ENCODE measurements at regions not wholly inside any gene's neighbourhood (a gene's known extent, or its start where the extent isn't known, plus 50 kb on each side); places are given as distances from the start of the nearest gene placed in this dataset.
A peak's percentile ranks its signal among the peaks of the same experiment; 100 is the strongest.

DNA sequence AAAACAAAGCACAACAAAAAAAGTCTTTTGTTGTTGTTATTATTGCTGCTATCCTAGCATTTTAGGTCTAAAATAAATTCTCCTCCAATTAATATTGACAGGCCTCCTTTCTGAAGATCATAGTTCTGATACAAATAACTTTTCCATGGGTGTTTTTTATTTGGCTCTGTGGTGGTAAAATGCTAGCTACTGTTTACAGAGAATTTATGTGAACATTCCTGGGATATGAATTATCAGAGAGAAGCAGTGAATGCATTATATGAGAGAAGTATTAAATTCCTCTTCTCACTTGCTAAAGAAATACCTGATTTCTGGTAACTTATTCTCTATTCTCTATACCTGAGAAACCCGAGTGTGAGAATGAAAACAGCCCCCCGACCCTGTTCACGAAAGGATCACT is 57.5 kb upstream of the TMCO5A start:
- DNase-seq (ENCODE audit: insufficient read length, low spot score), result no peak
- TF ChIP-seq, protein P1, sequence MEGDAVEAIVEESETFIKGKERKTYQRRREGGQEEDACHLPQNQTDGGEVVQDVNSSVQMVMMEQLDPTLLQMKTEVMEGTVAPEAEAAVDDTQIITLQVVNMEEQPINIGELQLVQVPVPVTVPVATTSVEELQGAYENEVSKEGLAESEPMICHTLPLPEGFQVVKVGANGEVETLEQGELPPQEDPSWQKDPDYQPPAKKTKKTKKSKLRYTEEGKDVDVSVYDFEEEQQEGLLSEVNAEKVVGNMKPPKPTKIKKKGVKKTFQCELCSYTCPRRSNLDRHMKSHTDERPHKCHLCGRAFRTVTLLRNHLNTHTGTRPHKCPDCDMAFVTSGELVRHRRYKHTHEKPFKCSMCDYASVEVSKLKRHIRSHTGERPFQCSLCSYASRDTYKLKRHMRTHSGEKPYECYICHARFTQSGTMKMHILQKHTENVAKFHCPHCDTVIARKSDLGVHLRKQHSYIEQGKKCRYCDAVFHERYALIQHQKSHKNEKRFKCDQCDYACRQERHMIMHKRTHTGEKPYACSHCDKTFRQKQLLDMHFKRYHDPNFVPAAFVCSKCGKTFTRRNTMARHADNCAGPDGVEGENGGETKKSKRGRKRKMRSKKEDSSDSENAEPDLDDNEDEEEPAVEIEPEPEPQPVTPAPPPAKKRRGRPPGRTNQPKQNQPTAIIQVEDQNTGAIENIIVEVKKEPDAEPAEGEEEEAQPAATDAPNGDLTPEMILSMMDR (IDR thresholded peaks at IDR 0.05; ENCODE audit: insufficient read depth, missing control alignments), result no peak
- no peak for FAIRE-seq

DNA sequence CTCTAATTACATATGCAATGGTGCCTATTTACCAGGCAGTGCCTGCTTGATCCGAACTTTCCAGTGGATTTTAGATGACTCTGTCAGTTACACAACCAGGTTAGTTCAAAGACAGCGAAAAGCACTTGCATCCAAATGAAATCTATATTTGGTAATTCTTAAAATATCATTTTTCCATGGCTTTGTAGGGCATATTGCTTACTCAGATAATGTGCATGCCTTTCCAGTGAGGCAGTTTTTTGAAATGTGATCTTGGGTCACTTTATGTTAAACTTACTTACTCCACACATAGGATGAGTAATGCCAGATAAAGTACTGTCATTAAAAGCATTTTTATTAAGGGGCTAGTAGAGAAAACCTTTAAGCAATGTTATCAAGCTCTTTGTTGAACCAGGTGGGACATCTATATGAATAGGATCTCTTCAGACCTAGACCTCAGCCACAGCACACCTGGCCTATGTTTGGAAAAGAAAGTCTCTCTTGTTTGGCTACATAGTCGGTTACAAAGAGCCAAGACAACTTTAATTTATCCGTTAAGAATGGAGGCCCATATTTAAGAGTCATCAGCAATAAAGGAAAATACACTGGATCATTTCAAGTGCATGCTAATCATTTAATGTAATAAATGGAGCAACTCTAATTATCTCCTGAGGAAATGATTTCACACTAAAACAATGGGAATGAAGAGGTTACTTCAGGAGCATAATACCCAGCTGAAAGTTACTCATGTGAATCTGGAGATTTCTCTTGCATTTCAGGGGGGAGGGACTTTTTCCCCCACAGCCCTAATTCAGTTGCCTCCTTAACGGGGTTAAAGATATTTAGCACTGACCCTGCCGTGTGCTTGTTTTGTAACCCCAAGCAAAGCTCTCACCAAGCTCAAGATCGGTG is 56.3 kb upstream of the TMCO5A start:
- FAIRE-seq (no peak), DNase-seq (ENCODE audit: insufficient read length, low spot score) (no peak)
- TF ChIP-seq, protein P1 (IDR thresholded peaks at IDR 0.05; ENCODE audit: insufficient read depth, missing control alignments), result no peak

DNA sequence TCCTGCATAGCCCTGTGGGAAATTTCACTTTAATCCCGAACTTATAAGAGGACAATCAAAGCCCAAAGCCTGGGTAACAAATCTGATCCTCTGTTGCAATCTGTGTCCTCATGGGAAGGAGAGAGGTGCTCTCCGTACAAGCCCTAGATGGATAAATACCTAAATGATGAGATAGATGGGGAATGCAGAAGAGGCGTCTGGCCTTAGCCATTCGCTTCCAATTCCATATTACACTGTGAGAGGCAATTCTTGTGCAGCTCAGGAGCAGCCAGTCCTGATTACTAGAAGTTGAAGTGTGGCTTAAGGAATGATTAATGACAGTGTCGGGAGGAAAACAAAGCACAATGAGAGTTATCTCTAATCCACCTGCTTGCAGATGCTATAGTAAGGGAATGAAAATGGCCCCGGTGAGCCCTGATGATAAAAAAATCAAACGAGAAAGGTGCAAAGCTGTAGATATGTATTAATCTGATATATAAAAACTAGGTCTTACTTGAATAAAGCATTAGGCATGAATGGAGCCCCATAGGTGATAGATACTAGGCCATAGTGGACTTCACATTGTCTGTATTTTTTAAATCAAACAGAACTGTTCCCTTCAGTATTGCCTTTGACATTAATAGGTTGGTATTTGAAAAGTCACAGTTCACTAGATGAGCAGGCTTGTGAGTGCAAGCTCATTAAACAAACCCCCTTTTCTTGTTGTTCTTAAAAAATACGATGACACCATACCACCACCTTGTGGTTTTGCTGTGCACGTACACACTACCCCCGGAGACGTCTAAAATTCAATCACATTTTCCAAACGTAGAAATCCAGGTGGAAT is 54.2 kb upstream of the TMCO5A start:
- no peak for DNase-seq (ENCODE audit: insufficient read length, low spot score)
- FAIRE-seq, result no peak
- TF ChIP-seq, protein P1 (IDR thresholded peaks at IDR 0.05; ENCODE audit: insufficient read depth, missing control alignments), result peak; percentile 63

DNA sequence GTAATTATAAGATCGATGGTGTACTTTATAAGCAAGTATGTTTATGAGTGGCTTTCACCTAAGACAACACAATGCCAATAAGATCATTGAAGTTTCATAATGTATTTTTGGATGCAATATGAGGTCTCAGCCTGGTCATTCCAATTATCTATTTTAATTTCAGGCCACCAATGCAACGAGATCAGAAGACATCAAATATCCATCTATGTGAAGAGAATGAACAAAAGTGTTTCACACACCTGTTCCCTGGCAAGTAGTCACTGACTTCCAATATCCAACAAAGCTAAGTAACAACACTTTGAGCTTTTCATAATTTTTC is 53.6 kb upstream of the TMCO5A start:
- FAIRE-seq (peak; percentile 60), DNase-seq (ENCODE audit: insufficient read length, low spot score) (no peak)
- TF ChIP-seq, protein P1 (IDR thresholded peaks at IDR 0.05; ENCODE audit: insufficient read depth, missing control alignments), result no peak

DNA sequence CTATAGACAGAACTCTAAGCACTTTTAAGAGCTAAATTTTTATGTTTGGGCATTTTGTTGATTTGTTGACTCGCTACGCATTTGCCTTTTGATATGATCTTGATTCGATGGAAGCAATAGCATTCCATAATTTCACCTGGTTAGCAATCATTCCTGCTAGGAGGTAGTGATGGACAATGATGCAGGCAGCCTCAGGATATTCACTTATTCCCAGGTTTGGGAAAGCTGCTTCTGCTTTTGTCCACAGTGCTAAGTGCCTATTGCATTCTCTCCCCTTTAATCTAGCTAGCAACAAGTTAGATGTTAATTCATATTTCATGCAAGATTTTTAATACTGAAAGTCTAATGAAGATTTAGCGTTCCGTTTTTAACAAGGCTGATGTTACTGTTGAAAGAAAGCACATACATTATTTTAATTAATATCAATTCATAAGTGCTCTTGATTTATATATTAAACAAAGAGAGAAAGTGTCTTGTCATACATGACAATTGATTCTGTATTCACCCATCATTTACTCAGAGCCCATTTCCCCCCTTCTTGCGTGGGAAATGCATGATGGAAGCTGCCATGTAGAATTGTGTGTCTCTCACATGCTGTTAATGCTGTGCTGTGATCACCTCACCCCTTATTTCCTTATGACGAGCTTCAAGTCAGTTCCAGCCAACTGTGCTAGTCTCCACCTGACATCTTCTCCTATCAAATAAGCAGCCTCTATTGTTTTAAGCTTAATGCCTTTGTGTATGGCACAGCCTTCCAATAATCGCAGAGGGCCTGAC is 53.0 kb upstream of the TMCO5A start:
- FAIRE-seq, result no peak

DNA sequence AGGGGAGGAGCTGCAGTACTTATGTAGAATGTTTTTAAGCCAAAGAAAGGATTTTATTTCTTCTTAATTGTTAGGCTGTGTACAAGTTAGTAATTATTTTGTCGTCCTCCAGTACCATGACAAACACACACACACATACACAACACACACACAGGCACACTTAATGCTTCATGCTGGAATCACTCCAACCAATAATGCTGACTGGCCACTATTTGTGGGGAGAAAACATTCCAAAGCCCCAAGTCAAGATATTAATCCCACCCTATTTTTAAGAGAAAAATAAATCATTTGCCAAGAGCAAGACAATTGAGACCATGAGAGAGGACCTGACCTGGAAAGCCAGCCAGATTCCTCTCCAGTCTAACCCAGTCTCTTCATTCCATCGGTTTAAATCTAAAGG is 51.8 kb upstream of the TMCO5A start:
- DNase-seq (ENCODE audit: insufficient read length, low spot score) (no peak), FAIRE-seq (no peak)
- TF ChIP-seq, protein P1 (IDR thresholded peaks at IDR 0.05; ENCODE audit: insufficient read depth, missing control alignments), result no peak

More for the DNA sequence above, 53.0 kb upstream of the TMCO5A start:
- TF ChIP-seq, protein P1 (IDR thresholded peaks at IDR 0.05; ENCODE audit: insufficient read depth, missing control alignments), result no peak
- DNase-seq (ENCODE audit: insufficient read length, low spot score), result no peak

All from D721Med (cell line).